CD4-positive, alpha-beta T cell treated with Interleukin-17A for 4 hours (primary cell): ENCODE measurements at regions not wholly inside any gene's neighbourhood (a gene's known extent, or its start where the extent isn't known, plus 50 kb on each side); places are given as distances from the start of the nearest gene placed in this dataset.

ENCODE experiments used
- DNase-seq: peaks from one replicate; pipeline ENCODE4 v3.0.0-alpha.2; 2020; ENCODE audit warnings: mixed read lengths

DNA sequence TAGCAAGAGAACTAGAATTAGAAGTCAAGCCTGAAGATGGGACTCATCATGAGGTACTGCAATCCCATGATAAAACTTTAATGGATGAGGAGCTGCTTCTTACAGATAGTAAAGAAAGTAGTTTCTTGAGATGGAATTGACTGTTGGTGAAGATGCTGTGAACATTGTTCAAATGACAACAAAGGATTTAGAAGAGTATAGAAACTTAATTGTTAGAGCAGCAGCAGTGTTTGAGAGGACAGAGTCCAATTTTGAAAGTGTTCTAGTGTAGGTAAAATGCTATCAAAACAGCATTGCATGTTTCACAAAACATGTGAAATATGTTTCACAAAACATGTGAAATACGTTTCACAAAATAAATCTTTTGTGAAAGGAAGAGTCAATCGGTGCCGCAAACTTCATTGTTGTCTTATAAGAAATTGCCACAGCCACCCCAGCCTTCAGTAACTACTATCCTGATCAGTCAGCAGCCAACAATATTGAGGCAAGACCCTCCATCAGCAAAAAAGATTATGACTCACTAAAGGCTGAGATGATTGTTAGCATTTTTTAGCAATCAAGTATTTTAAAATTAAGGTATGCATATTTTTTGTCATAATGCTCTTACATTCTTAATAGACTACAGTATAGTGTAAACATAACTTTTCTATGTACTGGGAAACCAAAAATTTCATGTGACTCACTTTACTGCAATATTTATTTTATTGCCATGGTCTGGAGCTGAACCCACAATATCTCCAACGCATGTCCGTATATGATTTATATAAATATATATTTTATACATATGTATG lies 173.4 kb upstream of the BMP4 start:
- no peak for DNase-seq

DNA sequence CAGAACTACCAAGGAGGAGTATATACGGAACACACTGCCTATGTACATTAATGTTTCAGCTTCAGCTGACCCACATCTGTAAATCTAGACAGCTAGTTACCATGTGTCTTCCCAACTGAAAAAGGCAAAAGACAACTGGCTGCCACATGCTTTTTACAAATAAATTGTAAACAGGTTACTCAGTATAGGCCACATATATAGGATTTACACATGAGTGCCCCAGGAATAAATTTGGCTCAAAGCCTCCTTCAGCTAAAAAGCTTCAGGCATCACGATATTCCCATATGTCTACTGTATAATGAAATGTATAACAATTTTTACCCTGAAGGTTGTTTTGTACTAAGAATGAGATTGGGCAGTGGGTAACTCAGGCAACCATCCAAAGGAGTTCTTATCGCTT lies 175.9 kb upstream of the BMP4 start:
- no peak for DNase-seq

GRCh38 chr14:54133896-54134295 lies 177.3 kb upstream of the BMP4 start:
- no peak for DNase-seq

- DNase-seq = no peak
These were observed 179.2 kb upstream of the BMP4 start for GRCh38 chr14:54135804-54136280.

GRCh38 chr14:54136894-54137613 lies 180.4 kb upstream of the BMP4 start:
- DNase-seq = no peak

- DNase-seq = no peak
These were observed 181.0 kb upstream of the BMP4 start for GRCh38 chr14:54137614-54137961.

GRCh38 chr14:54138024-54138353 lies 181.4 kb upstream of the BMP4 start:
- DNase-seq = no peak

- no peak for DNase-seq
These were observed 181.9 kb upstream of the BMP4 start for GRCh38 chr14:54138354-54139038.

GRCh38 chr14:54140551-54140950 lies 183.9 kb upstream of the BMP4 start:
- no peak for DNase-seq

DNA sequence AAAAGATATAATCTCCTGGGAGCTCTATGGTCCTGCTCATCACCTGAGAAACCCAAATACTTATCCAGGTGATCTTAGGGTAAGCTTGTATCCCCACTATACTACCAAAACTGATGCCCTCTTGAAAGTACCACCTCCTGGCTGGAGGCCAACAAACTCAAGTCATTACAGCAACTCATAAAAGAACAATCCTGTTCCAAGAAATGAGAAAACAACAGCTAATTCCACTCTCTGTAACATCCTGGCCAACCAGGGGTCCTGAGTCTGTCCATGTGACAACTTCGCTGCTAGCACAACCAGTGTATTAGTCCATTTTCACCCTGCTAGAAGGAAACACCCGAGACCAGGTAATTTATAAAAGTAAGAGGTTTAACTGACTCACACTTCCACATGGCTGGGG lies 190.0 kb upstream of the BMP4 start:
- no peak for DNase-seq

GRCh38 chr14:54147282-54147681 lies 190.7 kb upstream of the BMP4 start:
- no peak for DNase-seq

GRCh38 chr14:54147758-54148157 lies 191.1 kb upstream of the BMP4 start:
- DNase-seq = no peak

DNA sequence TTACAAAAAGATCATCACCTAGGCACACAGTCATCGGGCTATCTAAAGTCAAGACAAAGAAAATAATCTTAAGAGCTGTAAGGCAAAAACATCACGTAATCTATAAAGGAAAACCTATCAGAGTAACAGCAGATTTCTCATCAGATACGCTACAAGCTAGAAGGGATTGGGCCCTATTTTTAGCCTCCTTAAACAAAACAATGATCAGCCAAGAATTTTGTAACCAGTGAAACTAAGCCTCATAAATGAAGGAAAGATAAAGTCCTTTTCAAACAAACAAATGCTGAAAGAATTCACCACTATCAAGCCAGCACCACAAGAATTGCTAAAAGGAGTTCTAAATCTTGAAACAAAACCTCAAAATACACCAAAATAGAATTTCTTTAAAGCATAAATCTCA lies 191.6 kb upstream of the BMP4 start:
- DNase-seq = no peak

DNA sequence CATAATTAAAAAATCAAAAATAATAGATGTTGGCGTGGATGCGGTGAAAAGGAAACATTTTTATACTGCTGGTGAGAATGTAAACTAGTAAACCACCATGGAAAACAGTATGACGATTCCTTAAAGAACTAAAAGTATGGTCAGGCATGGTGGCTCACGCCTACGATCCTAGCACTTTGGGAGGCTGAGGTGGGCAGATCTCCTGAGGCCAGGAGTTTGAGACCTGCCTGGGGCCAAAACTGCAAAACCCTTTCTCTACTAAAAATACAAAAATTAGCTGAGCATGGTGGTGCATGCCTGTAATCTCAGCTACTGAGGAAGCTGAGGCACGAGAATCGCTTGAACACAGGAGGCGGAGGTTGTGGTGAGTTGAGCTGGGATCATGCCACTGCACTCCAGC lies 195.7 kb upstream of the BMP4 start:
- DNase-seq = no peak

- DNase-seq = no peak
These were observed 209.7 kb upstream of the BMP4 start for GRCh38 chr14:54166049-54166950.

- no peak for DNase-seq
These were observed 211.9 kb upstream of the BMP4 start for GRCh38 chr14:54168489-54168888.

GRCh38 chr14:54169254-54169924 lies 212.8 kb upstream of the BMP4 start:
- no peak for DNase-seq

DNA sequence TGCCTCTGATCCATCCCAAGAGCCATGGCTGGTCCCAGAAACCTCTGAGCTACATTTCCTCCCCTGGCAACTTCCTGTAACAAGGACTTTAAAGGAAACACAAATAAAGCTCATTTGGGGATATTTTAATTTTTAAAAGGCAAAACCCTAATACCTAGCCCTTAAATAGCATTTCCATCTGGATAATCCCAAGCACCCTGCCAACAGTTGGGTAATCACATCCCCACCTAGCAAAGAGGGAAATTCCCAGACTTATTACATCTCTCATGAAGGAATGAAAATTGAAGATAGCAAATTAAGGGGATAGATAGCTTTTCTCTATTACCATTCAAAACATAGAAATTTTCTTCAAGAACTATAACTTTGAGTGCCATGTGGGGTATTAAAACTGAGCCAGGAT lies 213.7 kb upstream of the BMP4 start:
- no peak for DNase-seq

DNA sequence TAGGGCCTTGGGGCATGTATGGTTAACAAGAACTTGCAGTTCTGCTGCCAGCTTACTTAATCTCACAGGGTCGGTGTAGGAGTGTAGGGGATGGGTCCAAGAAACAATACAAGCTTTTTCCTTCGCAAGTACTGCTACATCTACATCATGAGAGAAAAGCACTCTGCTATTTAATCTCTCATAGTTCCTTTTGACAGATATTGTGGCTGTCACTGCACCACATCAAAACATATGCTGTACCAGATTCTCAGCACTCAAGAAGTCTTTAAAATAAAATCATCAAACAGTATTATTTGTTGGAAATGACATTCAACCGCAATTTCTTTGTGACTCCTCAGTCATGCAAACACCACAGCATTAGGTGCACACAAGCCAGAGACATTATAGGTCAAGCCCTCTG lies 215.5 kb upstream of the BMP4 start:
- DNase-seq = no peak

- no peak for DNase-seq
These were observed 215.9 kb upstream of the BMP4 start for GRCh38 chr14:54172562-54172961.

- DNase-seq = no peak
These were observed 217.2 kb upstream of the BMP4 start for GRCh38 chr14:54173802-54174201.

DNA sequence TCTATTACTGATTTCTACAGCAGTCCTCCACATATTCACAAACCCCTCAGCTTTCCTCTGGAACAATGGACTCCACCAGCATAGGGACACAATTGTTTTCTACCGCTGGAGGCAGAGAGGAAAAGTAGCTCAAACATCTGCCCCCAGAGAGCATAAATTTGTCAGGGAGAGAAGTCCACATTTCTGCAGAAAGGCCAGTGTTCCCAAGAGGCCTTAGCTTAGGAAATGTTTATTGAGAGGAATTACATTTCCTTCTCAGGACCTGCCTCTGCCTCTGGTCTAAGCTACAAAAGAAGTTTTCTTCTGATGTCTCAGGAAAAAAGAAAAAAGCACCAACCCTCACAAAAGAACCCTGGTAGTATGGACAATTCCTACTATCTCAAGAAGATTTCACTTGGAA lies 217.8 kb upstream of the BMP4 start:
- DNase-seq = no peak
